ENCODE measurements at regions not wholly inside any gene's neighbourhood (a gene's known extent, or its start where the extent isn't known, plus 50 kb on each side); places are given as distances from the start of the nearest gene placed in this dataset.

DNA sequence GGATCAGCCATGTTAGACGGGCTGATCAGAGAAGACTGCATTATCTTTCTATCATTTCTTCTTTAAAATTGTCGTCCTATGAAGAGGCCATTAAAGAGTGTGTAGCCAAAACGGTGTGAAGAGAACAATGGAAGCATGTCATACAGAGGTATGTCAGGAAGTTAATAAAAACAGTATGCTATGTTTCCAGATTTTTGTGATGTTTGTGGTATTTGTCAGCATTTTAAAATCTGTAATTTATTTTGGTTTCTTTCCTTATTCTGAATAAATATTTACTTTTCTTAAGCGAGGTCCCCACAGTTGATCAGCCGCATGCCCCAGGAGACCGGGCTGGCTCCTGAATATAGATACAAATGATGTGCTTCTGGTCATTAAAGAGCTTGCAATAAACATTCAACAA, 142.9 kb upstream of the SERP2 start:
- TF ChIP-seq JUN (IDR thresholded peaks at IDR 0.05; ENCODE audit: low read depth, low read length): no peak
- no peak for TF ChIP-seq TAF7 (optimal IDR thresholded peaks at IDR 0.05; ENCODE audit: borderline replicate concordance, low read depth, low read length)
- TF ChIP-seq, protein P1, sequence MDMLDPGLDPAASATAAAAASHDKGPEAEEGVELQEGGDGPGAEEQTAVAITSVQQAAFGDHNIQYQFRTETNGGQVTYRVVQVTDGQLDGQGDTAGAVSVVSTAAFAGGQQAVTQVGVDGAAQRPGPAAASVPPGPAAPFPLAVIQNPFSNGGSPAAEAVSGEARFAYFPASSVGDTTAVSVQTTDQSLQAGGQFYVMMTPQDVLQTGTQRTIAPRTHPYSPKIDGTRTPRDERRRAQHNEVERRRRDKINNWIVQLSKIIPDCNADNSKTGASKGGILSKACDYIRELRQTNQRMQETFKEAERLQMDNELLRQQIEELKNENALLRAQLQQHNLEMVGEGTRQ (IDR thresholded peaks at IDR 0.05; ENCODE audit: low read length): no peak
- no peak for TF ChIP-seq RFX5 (IDR thresholded peaks at IDR 0.05; ENCODE audit: borderline replicate concordance, low read depth, low read length)
- TF ChIP-seq, protein P2, sequence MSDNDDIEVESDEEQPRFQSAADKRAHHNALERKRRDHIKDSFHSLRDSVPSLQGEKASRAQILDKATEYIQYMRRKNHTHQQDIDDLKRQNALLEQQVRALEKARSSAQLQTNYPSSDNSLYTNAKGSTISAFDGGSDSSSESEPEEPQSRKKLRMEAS (IDR thresholded peaks at IDR 0.05): no peak
- no peak for TF ChIP-seq POLR2A (IDR thresholded peaks at IDR 0.05; ENCODE audit: control extremely low read depth in 1 of 2, low read depth in 2 of 2, low read length in 2 of 2)
- TF ChIP-seq, protein P3, sequence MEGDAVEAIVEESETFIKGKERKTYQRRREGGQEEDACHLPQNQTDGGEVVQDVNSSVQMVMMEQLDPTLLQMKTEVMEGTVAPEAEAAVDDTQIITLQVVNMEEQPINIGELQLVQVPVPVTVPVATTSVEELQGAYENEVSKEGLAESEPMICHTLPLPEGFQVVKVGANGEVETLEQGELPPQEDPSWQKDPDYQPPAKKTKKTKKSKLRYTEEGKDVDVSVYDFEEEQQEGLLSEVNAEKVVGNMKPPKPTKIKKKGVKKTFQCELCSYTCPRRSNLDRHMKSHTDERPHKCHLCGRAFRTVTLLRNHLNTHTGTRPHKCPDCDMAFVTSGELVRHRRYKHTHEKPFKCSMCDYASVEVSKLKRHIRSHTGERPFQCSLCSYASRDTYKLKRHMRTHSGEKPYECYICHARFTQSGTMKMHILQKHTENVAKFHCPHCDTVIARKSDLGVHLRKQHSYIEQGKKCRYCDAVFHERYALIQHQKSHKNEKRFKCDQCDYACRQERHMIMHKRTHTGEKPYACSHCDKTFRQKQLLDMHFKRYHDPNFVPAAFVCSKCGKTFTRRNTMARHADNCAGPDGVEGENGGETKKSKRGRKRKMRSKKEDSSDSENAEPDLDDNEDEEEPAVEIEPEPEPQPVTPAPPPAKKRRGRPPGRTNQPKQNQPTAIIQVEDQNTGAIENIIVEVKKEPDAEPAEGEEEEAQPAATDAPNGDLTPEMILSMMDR (IDR thresholded peaks at IDR 0.05; ENCODE audit: control extremely low read depth in 1 of 3, insufficient read depth in 1 of 3, low read depth in 1 of 3, low read length in 3 of 3): no peak
- no peak for TF ChIP-seq EGR1 (IDR thresholded peaks at IDR 0.05; ENCODE audit: borderline replicate concordance, low read depth, low read length)
- TF ChIP-seq, protein P4, sequence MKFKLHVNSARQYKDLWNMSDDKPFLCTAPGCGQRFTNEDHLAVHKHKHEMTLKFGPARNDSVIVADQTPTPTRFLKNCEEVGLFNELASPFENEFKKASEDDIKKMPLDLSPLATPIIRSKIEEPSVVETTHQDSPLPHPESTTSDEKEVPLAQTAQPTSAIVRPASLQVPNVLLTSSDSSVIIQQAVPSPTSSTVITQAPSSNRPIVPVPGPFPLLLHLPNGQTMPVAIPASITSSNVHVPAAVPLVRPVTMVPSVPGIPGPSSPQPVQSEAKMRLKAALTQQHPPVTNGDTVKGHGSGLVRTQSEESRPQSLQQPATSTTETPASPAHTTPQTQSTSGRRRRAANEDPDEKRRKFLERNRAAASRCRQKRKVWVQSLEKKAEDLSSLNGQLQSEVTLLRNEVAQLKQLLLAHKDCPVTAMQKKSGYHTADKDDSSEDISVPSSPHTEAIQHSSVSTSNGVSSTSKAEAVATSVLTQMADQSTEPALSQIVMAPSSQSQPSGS (IDR thresholded peaks at IDR 0.05; ENCODE audit: low read length): no peak
- TF ChIP-seq RAD21 (IDR thresholded peaks at IDR 0.05 in 1 of 2, conservative IDR thresholded peaks at IDR 0.05 in 1 of 2; ENCODE audit: low read depth in 2 of 2, low read length in 2 of 2): no peak
- no peak for TF ChIP-seq ASH2L (IDR thresholded peaks at IDR 0.05; ENCODE audit: low read length)
